H1 (cell line): ENCODE measurements at regions not wholly inside any gene's neighbourhood (a gene's known extent, or its start where the extent isn't known, plus 50 kb on each side); places are given as distances from the start of the nearest gene placed in this dataset.

Source experiments
- CTCF ChIA-PET: fragments of 300-600 bp; sonication (Branson Sonifier 250); formaldehyde crosslinking; loops from one replicate; lab custom pipeline; 2021; ENCODE audit not compliant: partially characterized antibody; lab: Charles Lee
- POLR2A ChIA-PET: fragments of 300-600 bp; sonication (Branson Sonifier 250); formaldehyde crosslinking; loops from one replicate; lab custom pipeline; 2021; ENCODE audit warnings: inconsistent platforms; ENCODE audit not compliant: partially characterized antibody; lab: Charles Lee
- DNase-seq, 2 experiments: peaks; one replicate each; pipeline versions ENCODE4 v3.0.0 to v3.0.0-alpha.2; 2010 to 2022; ENCODE audit warnings: low spot score in 2 of 2, low read depth in 1 of 2, mixed read lengths in 1 of 2
- FAIRE-seq: peaks from 2 replicates; lab custom pipeline; 2011; peaks lifted over from hg19 to GRCh38; lab: Jason Lieb, UNC
- H2AFZ ChIP-seq: 2 replicates; pipeline ENCODE4 v1.8.1; 2012; ENCODE audit warnings: low read length, inconsistent platforms
- H2AK5ac ChIP-seq: 2 replicates; pipeline ENCODE4 v1.6.1; 2013; ENCODE audit warnings: low read depth, low read length
- H2BK120ac ChIP-seq: replicated peaks from 2 replicates; pipeline ENCODE3; 2013; ENCODE audit warnings: low read depth, low read length, inconsistent platforms
- H2BK12ac ChIP-seq: 2 replicates; pipeline ENCODE4 v1.6.1; 2013; ENCODE audit warnings: low read depth, low read length
- H2BK15ac ChIP-seq: 2 replicates; pipeline ENCODE4 v1.6.1; 2013; ENCODE audit warnings: low read length
- H2BK20ac ChIP-seq: 2 replicates; pipeline ENCODE4 v1.6.1; 2013; ENCODE audit warnings: low read length
- H2BK5ac ChIP-seq: 2 replicates; pipeline ENCODE4 v1.6.1; 2013; ENCODE audit warnings: low read depth, low read length
- H3K14ac ChIP-seq: 2 replicates; pipeline ENCODE4 v1.6.1; 2013; ENCODE audit warnings: inconsistent platforms; ENCODE audit not compliant: insufficient read length
- H3K18ac ChIP-seq: 2 replicates; pipeline ENCODE4 v1.6.1; 2013; ENCODE audit warnings: low read length; ENCODE audit errors: extremely low read depth
- H3K23ac ChIP-seq: 2 replicates; pipeline ENCODE4 v1.6.1; 2013; ENCODE audit warnings: inconsistent platforms; ENCODE audit not compliant: insufficient read length
- H3K23me2 ChIP-seq: 2 replicates; pipeline ENCODE4 v1.6.1; 2013; ENCODE audit warnings: low read depth, low read length
- H3K27ac ChIP-seq: 2 replicates; pipeline ENCODE4 v1.6.1; 2011; ENCODE audit warnings: low read depth, low read length, inconsistent platforms
- H3K27me3 ChIP-seq, 4 experiments: replicated peaks in 1 of 4; 1 replicate in 1 of 4; 2 replicates in 3 of 4; pipeline versions ENCODE4 v1.6.1 to v1.8.1; 2011 to 2013; ENCODE audit warnings: low read length in 3 of 4, mild to moderate bottlenecking in 3 of 4, inconsistent platforms in 2 of 4, mixed read lengths in 2 of 4, moderate library complexity in 1 of 4; ENCODE audit not compliant: control insufficient read depth in 3 of 4, insufficient read depth in 3 of 4; ENCODE audit errors: extremely low read depth in 1 of 4
- H3K36me3 ChIP-seq, 4 experiments: 2 replicates each; pipeline versions ENCODE4 v1.6.1 to v1.8.1; 2011 to 2013; ENCODE audit warnings: mild to moderate bottlenecking in 4 of 4, low read length in 3 of 4, moderate library complexity in 2 of 4, control low read depth in 1 of 4, inconsistent platforms in 1 of 4; ENCODE audit not compliant: insufficient read depth in 4 of 4, control insufficient read depth in 2 of 4
- H3K4ac ChIP-seq: replicated peaks from 2 replicates; pipeline ENCODE3; 2013; ENCODE audit warnings: low read length, low read depth, mixed read lengths, inconsistent platforms; ENCODE audit not compliant: insufficient read length
- H3K4me1 ChIP-seq, 4 experiments: replicated peaks in 1 of 4; 1 replicate in 1 of 4; 2 replicates in 3 of 4; pipeline versions ENCODE4 v1.6.1 to v1.8.1; 2011 to 2013; ENCODE audit warnings: low read length in 3 of 4, inconsistent platforms in 2 of 4, mixed read lengths in 1 of 4; ENCODE audit not compliant: insufficient read depth in 4 of 4, control insufficient read depth in 3 of 4
- H3K4me2 ChIP-seq, 2 experiments: 2 replicates each; pipeline versions ENCODE4 v1.6.1 to v1.8.1; 2011 to 2013; ENCODE audit warnings: low read depth in 2 of 2, low read length in 2 of 2, control low read depth in 1 of 2, inconsistent platforms in 1 of 2, mild to moderate bottlenecking in 1 of 2; ENCODE audit not compliant: insufficient read depth in 1 of 2
- H3K4me3 ChIP-seq, 4 experiments: fragments of 200-600, 300-600 bp in 1 of 4; sonication (generic), shearing (Covaris generic), sonication (Bioruptor Twin) in 1 of 4; 2 replicates each; pipeline versions ENCODE4 v1.5.1 to v1.8.1; 2011 to 2016; ENCODE audit warnings: low read length in 4 of 4, low read depth in 3 of 4, control low read depth in 2 of 4, inconsistent platforms in 2 of 4, mild to moderate bottlenecking in 2 of 4, mixed read lengths in 1 of 4, moderate library complexity in 1 of 4; ENCODE audit not compliant: insufficient read depth in 2 of 4; ENCODE audit errors: extremely low read depth in 1 of 4
- H3K56ac ChIP-seq: replicated peaks from 2 replicates; pipeline ENCODE3; 2013; ENCODE audit warnings: low read depth, mild to moderate bottlenecking, mixed read lengths, low read length, inconsistent platforms; ENCODE audit not compliant: insufficient read length
- H3K79me1 ChIP-seq: 2 replicates; pipeline ENCODE4 v1.6.1; 2013; ENCODE audit warnings: low read depth, low read length, control low read depth
- H3K79me2 ChIP-seq, 2 experiments: 2 replicates each; pipeline versions ENCODE4 v1.6.1 to v1.8.1; 2012 to 2013; ENCODE audit warnings: low read length in 2 of 2, mild to moderate bottlenecking in 2 of 2, inconsistent platforms in 1 of 2; ENCODE audit not compliant: insufficient read depth in 2 of 2, control insufficient read depth in 1 of 2
- H3K9ac ChIP-seq, 4 experiments: replicated peaks in 1 of 4; 1 replicate in 1 of 4; 2 replicates in 3 of 4; pipeline versions ENCODE4 v1.6.1 to v1.8.1; 2011 to 2013; ENCODE audit warnings: low read depth in 3 of 4, low read length in 3 of 4, control low read depth in 2 of 4, mild to moderate bottlenecking in 2 of 4, moderate library complexity in 2 of 4, inconsistent platforms in 1 of 4; ENCODE audit errors: extremely low read depth in 1 of 4
- H3K9me3 ChIP-seq, 2 experiments: 2 replicates each; pipeline versions ENCODE4 v1.6.1 to v1.8.1; 2012 to 2013; ENCODE audit warnings: mild to moderate bottlenecking in 2 of 2, moderate library complexity in 2 of 2, control low read depth in 1 of 2, inconsistent platforms in 1 of 2, low read depth in 1 of 2, low read length in 1 of 2, mixed read lengths in 1 of 2; ENCODE audit not compliant: insufficient read depth in 2 of 2
- H4K20me1 ChIP-seq, 2 experiments: replicated peaks in 1 of 2; 2 replicates each; pipeline versions ENCODE3 to v1.8.1; 2011 to 2013; ENCODE audit warnings: inconsistent platforms in 2 of 2, low read length in 2 of 2, mild to moderate bottlenecking in 1 of 2; ENCODE audit not compliant: insufficient read depth in 2 of 2, control insufficient read depth in 1 of 2
- H4K5ac ChIP-seq: 2 replicates; pipeline ENCODE4 v1.6.1; 2013; ENCODE audit warnings: low read length, low read depth, mixed read lengths, inconsistent platforms; ENCODE audit not compliant: insufficient read length
- H4K8ac ChIP-seq: 2 replicates; pipeline ENCODE4 v1.8.0; 2013; ENCODE audit warnings: mild to moderate bottlenecking, moderate library complexity, low read length, inconsistent platforms; ENCODE audit not compliant: insufficient read depth; ENCODE audit errors: extremely low read depth
- H4K91ac ChIP-seq: replicated peaks from 2 replicates; pipeline ENCODE3; 2013; ENCODE audit warnings: low read length, mixed read lengths, inconsistent platforms; ENCODE audit not compliant: insufficient read length
- BRCA1 ChIP-seq: IDR thresholded peaks from 2 replicates; pipeline ENCODE4 v1.6.1; 2012; ENCODE audit warnings: low read depth, low read length, improper control_type of control experiment
- CEBPB ChIP-seq: IDR thresholded peaks from 2 replicates; pipeline ENCODE4 v1.6.1; 2012; ENCODE audit warnings: low read depth, low read length
- CHD1 ChIP-seq: IDR thresholded peaks from 2 replicates; pipeline ENCODE4 v1.6.1; 2012; ENCODE audit warnings: low read depth, low read length, improper control_type of control experiment
- EGR1 ChIP-seq: IDR thresholded peaks from 2 replicates; pipeline ENCODE4 v1.6.1; 2011; ENCODE audit warnings: low read depth, low read length, borderline replicate concordance
- EZH2 ChIP-seq: fragments of 200-600 bp; sonication (generic); IDR thresholded peaks from 2 replicates; pipeline ENCODE4 v1.7.1; 2012; ENCODE audit warnings: low read depth, mild to moderate bottlenecking, moderate library complexity, low read length, inconsistent platforms; ENCODE audit not compliant: severe bottlenecking
- HDAC6 ChIP-seq: IDR thresholded peaks from one replicate; pipeline ENCODE4 v1.7.1; 2012; ENCODE audit warnings: low read depth, mild to moderate bottlenecking, inconsistent platforms, low read length, moderate library complexity
- KDM5A ChIP-seq: fragments of 200-600 bp; IDR thresholded peaks from 2 replicates; pipeline ENCODE4 v1.7.1; 2012; ENCODE audit warnings: mild to moderate bottlenecking, low read length, inconsistent platforms, mixed read lengths
- NANOG ChIP-seq: IDR thresholded peaks from 2 replicates; pipeline ENCODE4 v1.6.1; 2011; ENCODE audit warnings: low read length, low read depth, mild to moderate bottlenecking, inconsistent platforms; ENCODE audit not compliant: insufficient read depth, poor library complexity, severe bottlenecking
- PHF8 ChIP-seq: fragments of 200-600 bp; sonication (generic); conservative IDR thresholded peaks from 2 replicates; pipeline ENCODE4 v1.7.1; 2012; ENCODE audit warnings: low read depth, mild to moderate bottlenecking, inconsistent platforms, low read length, moderate library complexity
- RBBP5 ChIP-seq: IDR thresholded peaks from 2 replicates; pipeline ENCODE4 v1.7.1; 2012; ENCODE audit warnings: low read depth, mild to moderate bottlenecking, inconsistent platforms, low read length, moderate library complexity, borderline replicate concordance
- SP2 ChIP-seq: IDR thresholded peaks from 2 replicates; pipeline ENCODE4 v1.6.1; 2012; ENCODE audit warnings: mild to moderate bottlenecking, low read length, inconsistent platforms
- SP4 ChIP-seq: IDR thresholded peaks from 2 replicates; pipeline ENCODE4 v1.6.1; 2012; ENCODE audit warnings: low read length, inconsistent platforms
- TAF1 ChIP-seq: IDR thresholded peaks from 2 replicates; pipeline ENCODE4 v1.6.1; 2011; ENCODE audit warnings: mild to moderate bottlenecking, low read depth, low read length
- TBP ChIP-seq: IDR thresholded peaks from 2 replicates; pipeline ENCODE4 v1.6.1; 2011; ENCODE audit warnings: low read depth, low read length, improper control_type of control experiment
- ZNF274 ChIP-seq: IDR thresholded peaks from 2 replicates; pipeline ENCODE4 v1.7.0; 2012; ENCODE audit warnings: low read length, borderline replicate concordance; ENCODE audit errors: extremely low read depth
- WGBS, 2 experiments: shearing (Covaris generic) in 1 of 2; methylation state at CpG; one replicate each; pipeline versions ENCODE4 v1.1.6 to v1.1.7; 2013 to 2015; ENCODE audit warnings: low lambda C conversion rate in 2 of 2, mixed read lengths in 2 of 2, inconsistent platforms in 1 of 2, low coverage in 1 of 2, missing lambda C conversion rate in 1 of 2; ENCODE audit not compliant: insufficient replicate concordance in 2 of 2, insufficient coverage in 1 of 2, insufficient read length in 1 of 2; ENCODE audit errors: extremely low coverage in 1 of 2, missing lambda C conversion rate in 1 of 2; 5-methylcytosine and 5-hydroxymethylcytosine counted together
- TF ChIP-seq, protein P1 (sequence below): IDR thresholded peaks from 2 replicates; pipeline ENCODE4 v1.6.1; 2012; ENCODE audit warnings: inconsistent platforms

DNA sequence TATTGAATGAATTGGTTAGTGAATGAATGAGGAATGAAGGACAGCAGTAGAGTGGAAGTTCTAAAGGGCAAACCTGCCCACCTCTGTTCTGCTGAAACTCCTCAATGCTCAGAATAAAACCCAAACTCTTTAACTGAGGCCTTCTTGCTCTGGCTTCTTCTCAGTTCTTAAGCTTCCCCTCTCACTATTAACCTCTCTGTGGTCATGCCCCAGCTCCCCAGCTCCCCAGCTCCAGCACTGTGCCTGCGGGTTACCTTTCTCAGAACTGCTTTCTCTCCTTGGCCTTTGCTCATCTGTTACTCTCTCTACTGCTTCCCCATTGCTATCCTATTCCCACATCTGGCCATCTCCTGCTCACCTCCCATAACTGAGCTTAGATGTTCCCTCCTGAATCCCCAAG lies 137.4 kb downstream of the NXPE2 start:
- peaks cover 2 to 20% (median 10%) of the 10 kb centered on the region in 4 experiments; a peak in 4 of 7 replicates for H3K4me1 ChIP-seq
- CTCF ChIA-PET: interaction anchor here (0.6 kb wide), 1 partner anchor 16 kb away, joined by 3 read pairs; no protein-coding TSS in a partner anchor
- TF ChIP-seq, protein P1, sequence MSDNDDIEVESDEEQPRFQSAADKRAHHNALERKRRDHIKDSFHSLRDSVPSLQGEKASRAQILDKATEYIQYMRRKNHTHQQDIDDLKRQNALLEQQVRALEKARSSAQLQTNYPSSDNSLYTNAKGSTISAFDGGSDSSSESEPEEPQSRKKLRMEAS: no peak
- TF ChIP-seq SP4 (no peak), TAF1 (no peak), HDAC6 (no peak), NANOG (no peak), KDM5A (no peak), TBP (no peak), SP2 (no peak), RBBP5 (no peak), EGR1 (no peak), EZH2 (no peak), CHD1 (no peak), PHF8 (no peak), BRCA1 (no peak), CEBPB (no peak), ZNF274 (no peak)

More for the DNA sequence above, 137.4 kb downstream of the NXPE2 start:
- H3K79me2 ChIP-seq: no peaks in the 10 kb centered on the region
- H3K79me1 ChIP-seq: no peaks in the 10 kb centered on the region
- H2BK5ac ChIP-seq: no peak overlapping the region
- no peaks in the 10 kb centered on the region for H4K20me1 ChIP-seq
- H3K9ac ChIP-seq: no peak overlapping the region
- no peak overlapping the region for H2BK120ac ChIP-seq
- no peaks in the 10 kb centered on the region for H3K9me3 ChIP-seq
- H4K8ac ChIP-seq: no peak overlapping the region
- H3K27me3 ChIP-seq: no peaks in the 10 kb centered on the region; a peak in 1 of 7 replicates
- FAIRE-seq: no peak
- H2AK5ac ChIP-seq: no peak overlapping the region
- H3K4me2 ChIP-seq: no peak overlapping the region
- no peak overlapping the region for H3K56ac ChIP-seq
- H3K23me2 ChIP-seq: no peaks in the 10 kb centered on the region
- no peak overlapping the region for H3K23ac ChIP-seq
- no peaks in the 10 kb centered on the region for H3K36me3 ChIP-seq
- H3K4me3 ChIP-seq: no peak overlapping the region
- no peak overlapping the region for H4K91ac ChIP-seq
- H2BK12ac ChIP-seq: no peak overlapping the region
- H3K4ac ChIP-seq: no peak overlapping the region
- POLR2A ChIA-PET: no interaction called here
- H3K14ac ChIP-seq: no peak overlapping the region
- no peak overlapping the region for H4K5ac ChIP-seq
- no peak overlapping the region for H3K18ac ChIP-seq
- no peak for DNase-seq
- H2BK20ac ChIP-seq: no peak overlapping the region
- H2BK15ac ChIP-seq: no peak overlapping the region
- no peak overlapping the region for H3K27ac ChIP-seq
- WGBS, 2 experiments: 100% methylated on average over 1 of the region's 1 CpG; no CpG with 5 or more reads in 1 of the 2 experiments
- H2AFZ ChIP-seq: no peak overlapping the region
